GM19240 (cell line): ENCODE measurements at regions not wholly inside any gene's neighbourhood (a gene's known extent, or its start where the extent isn't known, plus 50 kb on each side); places are given as distances from the start of the nearest gene placed in this dataset.

Source experiments
- DNase-seq: peaks from one replicate; pipeline ENCODE4 v3.0.0; 2011; ENCODE audit warnings: low spot score; ENCODE audit not compliant: insufficient read length

DNA sequence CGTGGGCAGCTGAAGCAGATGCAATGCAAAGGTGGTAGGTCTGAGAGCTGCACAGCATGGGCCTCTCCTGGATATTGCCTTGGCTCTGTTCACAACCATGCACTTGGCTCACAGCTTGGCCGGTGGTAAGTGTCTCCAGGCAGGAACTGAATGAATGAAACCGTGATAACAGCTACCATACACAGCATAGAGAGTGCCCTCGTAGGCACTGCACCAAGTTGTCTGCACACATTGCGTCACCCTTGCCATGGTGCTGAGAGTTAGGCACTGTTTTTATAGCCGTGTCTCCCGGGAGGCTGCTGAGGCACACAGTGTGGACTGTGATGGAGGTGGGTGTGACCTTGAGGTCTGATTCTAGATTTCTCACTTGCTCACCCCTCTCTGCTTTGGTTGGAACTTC lies 157.6 kb upstream of the VASH1 start:
- no peak for DNase-seq

DNA sequence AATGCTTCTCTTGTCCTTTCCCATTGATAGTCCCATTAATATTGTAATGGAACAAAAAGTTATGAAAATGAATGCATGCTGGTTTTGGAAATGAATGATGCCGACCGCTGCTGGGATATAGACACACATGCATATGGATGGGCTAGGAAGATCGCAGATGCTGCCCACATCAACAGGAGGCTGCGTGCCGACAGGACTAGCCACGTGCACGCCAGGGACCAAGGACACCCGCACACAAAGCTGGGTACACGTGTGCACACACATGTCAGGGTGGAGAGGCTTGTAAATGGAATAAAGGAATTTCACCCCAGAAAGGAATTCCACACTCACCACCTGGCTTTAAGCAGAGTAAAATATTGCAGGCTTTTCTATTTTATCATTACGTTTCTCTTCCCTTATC lies 153.8 kb upstream of the VASH1 start:
- DNase-seq: no peak

DNA sequence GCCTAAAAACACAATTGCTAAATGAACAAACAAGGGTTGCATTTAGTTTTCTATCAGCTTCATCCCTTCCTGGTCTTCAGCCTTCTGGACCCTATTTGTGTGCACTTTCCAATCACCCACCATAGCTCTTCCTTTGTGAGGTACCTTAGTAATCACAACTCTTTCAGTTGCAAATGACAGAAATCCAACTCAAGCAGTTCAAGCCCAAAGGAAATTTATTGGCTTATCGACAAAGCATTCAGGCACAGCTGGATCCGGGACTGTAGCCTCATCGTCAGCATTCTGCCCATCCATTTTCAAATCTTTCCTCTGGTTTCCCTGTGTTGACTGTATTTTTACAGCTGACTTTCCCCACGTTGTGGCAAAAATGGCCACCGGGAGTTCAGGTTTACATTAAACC lies 148.6 kb upstream of the VASH1 start:
- no peak for DNase-seq

DNA sequence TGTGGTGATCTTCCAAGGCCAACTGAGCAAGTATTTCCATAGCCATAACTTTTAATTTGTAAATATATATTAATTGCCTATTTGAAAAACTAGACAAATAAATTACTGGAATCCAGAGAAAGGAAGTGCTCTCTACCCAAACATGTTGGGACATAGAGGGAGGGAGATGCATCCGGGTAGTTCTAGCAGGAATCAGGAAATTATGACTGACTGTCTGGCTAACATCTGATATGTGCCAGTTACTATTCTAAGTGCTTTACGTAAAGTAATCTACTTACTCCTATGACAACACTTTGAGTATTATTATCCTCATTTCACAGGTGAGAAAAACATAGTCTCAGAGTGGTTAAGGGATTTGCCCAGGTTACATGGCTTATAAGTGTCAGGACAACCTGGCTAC lies 147.7 kb upstream of the VASH1 start:
- DNase-seq: no peak

DNA sequence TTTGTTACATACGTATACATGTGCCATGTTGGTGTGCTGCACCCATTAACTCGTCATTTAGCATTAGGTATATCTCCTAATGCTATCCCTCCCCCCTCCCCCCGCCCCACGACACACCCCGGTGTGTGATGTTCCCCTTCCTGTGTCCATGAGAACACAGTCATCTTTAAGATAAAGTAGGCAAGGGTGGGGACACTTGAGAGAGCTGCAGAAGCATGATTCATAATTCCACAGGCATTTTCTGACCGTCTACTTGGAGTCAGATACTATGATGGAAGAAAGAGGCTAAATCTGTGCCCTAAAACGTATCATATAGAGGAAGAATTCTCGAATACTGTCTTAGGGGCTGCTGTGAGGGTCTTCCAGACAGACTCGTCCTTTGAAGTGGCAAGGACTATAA lies 145.9 kb upstream of the VASH1 start:
- no peak for DNase-seq

DNA sequence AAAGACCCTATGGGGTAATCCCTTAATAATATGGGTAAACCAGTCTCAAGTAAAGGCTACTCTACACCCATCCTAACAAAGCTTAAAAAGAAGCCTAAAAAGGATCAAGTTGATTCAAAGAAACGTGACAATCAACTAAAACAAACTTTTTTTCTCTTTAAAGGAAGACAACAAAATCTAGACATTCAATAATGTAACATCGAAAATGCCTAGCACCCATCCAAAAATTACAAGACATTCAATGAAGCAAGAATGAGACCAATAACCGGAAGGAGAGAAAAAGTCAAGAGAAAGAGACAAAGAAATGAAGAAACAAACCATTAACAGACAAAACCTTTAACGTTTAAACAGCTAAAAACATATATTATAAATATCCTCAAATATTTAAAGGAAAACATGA lies 143.8 kb upstream of the VASH1 start:
- DNase-seq: no peak

DNA sequence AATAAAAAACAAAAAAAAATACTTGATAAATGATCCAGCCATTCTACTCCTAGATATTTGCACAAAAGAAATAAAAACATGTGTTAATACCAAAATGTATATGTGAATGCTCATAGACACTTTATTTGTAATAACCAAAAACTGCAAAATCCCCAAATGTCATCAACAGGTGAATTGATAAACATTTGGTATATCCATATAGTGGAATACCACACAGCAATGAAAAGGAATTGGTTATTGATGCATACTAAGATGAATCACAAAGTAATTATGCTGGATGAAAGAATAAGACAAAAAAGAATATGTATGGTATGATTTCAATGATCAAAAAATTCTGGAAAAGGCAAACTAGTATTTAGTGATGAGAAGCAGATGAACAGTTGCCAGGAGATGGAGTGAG lies 124.7 kb upstream of the VASH1 start:
- DNase-seq: no peak

DNA sequence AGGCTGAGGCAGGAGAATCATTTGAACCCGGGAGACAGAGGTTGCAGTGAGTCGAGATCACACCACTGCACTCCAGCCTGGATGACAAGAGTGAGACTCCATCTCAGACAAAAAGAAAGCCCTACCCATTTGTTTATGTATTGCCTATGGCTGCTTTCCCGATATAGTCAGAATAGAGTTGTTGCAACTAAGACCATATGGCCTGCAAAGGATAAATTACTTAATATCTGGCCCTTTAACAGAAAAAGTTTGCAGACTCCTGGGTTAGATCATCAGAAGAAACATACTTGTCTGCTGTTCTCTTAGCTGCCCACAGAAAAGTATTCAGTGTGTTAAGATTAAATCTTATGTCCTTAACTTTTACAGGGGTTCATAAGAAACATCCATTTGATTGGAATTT lies 122.4 kb upstream of the VASH1 start:
- no peak for DNase-seq

DNA sequence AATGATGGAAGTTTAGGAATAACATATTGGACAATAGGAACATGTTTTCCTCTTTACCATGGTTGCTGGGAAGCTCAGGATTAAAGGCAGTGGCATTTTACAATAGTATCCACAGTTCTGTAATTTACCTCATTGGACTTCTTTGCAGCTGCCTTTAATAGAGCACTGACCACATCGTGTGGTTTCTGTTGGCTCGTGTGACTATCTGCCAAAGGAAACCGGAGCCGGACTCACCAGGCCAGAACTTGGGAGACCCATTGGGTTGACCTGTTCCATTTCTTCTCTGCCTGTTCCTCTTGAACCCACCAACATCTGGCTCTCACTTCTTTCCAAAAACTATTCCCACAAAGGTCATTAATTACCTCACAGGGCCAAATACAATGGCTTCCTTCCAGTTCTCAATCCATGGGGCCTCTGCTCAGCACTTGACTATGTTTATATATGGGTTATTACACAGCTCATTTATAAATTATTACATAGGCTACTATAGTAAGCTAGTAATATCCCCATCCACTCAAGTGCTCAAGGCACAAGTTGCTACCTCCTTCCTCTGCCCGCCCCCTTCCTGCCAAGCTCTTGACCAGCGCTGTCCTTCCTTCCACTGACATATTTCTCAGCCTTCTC lies 121.5 kb upstream of the VASH1 start:
- no peak for DNase-seq

DNA sequence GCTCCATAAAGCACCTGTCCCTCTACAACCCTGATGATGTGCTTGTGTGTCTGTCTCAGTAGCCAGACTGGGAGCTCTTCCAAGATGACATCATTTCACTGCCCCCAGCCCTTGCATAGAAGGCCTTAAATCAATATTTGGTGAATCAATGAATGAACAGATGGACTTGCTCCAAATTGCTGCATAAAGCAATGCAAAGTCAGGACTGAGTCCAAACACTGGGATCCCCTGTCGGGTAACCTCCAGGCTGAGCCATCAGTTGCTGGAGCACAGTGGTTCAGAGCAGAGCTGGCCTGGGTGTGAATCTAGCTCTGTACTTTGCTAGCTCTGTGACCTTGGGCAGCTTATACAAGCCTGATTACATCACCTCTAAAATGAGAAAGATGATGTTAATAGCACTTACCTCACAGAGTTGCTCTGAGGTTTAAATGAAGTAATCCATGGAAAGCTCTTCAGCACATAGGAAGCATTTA lies 120.3 kb upstream of the VASH1 start:
- DNase-seq: no peak

- DNase-seq: no peak
Observed at GRCh38 chr14:76641541-76641940, 119.7 kb upstream of the VASH1 start.

GRCh38 chr14:76643887-76644286 lies 117.4 kb upstream of the VASH1 start:
- no peak for DNase-seq

DNA sequence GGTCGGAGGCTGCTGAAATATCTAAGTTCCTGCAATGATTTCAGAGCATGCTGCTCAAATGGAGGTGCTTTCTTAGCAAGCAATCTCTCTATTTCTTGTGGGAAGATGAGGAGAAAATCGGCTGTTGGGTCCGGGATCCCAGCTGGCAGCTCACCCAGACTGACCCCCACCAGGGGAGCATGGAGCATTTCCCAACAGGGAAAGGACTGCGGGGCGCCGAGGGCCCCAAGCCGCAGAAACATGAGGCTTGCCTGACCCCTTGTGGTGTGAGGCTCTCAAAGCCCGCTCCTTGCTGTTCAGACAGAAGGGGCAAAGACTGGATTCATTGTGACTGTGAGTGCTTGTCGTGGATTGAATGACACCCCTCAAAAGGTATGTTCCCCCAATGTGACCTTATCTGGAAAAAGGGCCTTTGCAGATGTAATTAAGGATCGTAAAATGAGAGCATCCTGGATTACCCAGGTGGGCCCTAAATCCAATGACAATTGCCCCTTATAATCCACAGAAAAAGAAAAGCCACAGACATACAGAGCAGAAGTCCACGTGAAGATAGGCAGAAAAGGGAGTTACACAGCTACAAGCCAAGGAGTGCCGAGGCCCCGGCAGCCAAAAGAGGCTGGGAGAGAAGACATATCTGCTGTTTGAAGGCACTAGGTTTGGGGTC lies 116.3 kb upstream of the VASH1 start:
- DNase-seq: no peak

- peak; percentile 36 for DNase-seq
Observed at GRCh38 chr14:76647697-76648298, 113.5 kb upstream of the VASH1 start.

DNA sequence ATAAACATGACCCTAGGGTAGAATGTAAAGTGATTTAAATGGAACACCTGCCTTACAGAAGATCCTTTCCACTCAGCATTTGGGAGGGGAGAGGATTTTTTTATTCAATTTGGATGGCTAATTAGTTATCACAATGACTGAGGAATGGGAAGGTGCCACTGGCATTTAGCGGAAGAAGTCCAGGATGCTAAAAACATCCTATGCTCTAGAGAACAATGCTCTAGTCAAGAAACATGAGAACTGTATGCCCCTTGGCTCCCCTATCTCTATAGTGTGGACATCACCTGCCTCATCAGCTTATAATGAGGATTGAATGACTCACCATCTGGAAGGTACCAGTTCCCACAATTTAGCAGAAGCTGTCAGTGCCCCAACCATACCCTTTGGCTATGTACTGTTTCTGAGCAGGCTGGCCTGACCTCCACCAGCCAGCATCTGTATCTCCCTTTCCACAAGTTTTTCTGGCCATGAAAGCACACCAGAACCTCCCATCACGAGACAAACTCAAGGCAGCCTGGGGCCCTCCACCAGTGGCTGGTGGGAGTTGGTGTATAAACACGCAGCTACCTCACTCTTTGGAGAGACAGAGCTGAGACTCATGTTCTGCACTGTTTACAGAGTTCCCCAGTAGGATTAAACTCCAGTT lies 109.7 kb upstream of the VASH1 start:
- DNase-seq: no peak

GRCh38 chr14:76653875-76654572 lies 107.2 kb upstream of the VASH1 start:
- DNase-seq: no peak

GRCh38 chr14:76654573-76655108 lies 106.6 kb upstream of the VASH1 start:
- no peak for DNase-seq

- DNase-seq: no peak
Observed at GRCh38 chr14:76655331-76655730, 105.9 kb upstream of the VASH1 start.

GRCh38 chr14:76656592-76656991 lies 104.7 kb upstream of the VASH1 start:
- DNase-seq: no peak

DNA sequence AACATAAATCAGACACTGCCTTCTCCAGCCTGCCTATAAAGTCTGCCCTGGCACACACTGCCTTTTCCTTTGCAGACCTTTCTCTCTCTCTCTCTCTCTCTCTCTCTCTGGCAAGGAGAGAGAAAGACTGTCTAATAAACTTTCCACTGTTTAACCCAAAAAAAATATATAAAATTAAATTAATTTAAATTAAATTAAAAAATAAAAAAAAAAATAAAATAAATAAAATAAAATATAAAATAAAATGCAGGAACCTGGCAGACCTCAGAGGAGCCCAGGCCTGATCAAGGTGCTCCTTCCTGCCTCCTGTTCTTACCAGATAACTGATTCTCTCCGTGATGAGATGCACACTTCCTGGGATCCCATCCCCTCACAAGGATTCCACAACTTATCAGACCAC lies 103.9 kb upstream of the VASH1 start:
- no peak for DNase-seq

GRCh38 chr14:76657846-76658245 lies 103.4 kb upstream of the VASH1 start:
- DNase-seq: no peak

DNA sequence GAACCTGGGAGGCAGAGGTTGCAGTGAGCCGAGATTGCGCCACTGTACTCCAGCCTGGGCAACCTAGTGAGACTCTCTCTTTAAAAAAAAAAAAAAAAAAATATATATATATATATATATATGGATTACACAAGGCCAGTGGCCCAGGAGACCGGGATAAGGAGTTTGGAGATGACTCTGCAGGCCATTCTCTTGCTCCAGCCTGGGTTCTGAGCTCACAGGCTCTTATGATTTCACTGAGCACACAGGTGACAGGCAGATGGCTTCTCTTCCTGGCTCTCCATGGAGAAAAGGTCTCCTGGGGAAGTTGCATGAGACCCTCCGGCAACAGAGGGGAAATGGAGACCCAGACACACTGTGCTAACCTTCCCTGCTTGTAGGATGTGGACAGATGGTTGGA lies 98.7 kb upstream of the VASH1 start:
- no peak for DNase-seq
